ENCODE measurements at regions not wholly inside any gene's neighbourhood (a gene's known extent, or its start where the extent isn't known, plus 50 kb on each side); places are given as distances from the start of the nearest gene placed in this dataset.

DNA sequence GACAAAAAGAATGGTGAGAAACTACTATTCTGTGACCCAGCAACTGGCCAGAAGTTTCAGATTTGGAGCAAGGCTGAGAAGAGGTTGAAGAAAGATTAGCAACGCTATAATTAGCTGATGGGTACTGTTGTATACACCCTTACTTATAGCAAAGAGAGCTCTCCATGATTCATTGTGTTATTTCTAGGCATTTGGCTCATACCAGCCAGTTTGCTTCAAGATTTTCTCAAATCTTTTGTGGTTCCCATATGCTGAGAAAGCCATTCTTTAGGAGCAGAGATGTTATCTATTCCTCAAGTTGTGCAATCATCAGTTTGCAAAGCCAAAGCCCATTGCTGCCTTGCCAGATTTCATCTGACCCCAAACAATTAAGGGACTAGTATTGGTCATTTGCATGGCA, 179.4 kb downstream of the ETS1 start:
- DNase-seq, result no peak

DNA sequence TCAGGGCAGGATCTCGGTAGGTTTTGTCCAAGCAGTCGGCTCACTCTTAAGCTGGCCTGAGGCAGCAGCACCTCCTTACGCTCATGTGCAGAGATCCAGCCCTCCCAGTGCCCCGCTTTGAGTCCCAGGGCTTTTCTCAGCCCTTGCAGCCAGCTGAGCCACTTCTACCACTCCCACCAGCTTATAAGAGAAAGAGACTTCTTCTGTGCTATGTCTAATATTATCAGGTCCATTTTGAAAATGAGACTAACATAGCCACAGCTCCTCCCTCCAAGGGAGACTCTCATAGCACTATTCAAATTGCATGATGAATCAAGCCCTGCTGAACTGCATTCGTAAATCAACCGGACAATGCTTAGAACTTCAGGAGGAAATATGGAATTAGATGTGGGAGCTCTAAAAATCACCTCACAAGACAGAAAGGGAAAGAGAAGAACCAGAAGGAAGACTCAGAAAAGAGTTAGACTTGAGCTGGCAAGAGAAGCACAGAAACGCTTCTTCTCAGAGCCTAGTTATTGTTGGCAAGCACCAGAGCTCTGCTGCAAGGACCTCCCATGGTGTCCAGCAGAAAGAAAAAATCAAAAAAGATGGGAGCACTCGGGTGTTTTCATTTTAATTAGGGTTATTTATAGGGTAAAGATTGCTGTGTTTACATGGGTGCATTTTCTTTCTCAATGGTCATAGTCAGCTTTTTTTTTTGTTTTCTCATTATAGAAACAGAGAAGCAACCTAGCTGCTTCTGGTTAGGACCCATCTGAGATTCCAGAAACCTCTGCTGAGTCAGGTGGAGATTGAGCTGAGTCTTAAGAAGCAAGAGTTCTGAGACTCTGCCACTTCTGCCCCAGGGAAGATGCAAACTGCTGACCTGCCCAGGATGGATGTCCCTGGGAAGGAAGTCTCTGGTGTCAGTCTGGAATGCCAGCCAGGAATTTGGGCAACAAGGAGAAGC, 181.4 kb downstream of the ETS1 start:
- no peak for DNase-seq

DNA sequence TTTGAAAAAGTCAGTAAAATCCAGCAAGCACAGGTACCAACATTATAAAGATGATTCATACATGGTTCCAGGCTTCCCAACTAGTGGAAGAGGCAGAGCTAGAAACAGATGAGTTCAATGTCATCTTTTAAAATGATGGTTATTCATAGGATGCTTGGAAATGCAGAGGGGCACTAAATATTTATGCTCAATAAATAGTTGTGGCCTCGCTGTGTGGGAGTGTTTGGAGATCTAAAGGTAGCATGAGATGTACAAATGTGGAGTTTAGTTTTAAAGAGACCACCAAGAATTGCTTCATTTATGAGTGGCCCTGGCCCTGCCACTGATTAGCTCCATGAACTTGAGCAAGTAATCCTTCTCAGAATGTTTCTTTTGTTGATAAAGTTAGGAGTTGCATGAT, 182.2 kb downstream of the ETS1 start:
- no peak for DNase-seq

DNA sequence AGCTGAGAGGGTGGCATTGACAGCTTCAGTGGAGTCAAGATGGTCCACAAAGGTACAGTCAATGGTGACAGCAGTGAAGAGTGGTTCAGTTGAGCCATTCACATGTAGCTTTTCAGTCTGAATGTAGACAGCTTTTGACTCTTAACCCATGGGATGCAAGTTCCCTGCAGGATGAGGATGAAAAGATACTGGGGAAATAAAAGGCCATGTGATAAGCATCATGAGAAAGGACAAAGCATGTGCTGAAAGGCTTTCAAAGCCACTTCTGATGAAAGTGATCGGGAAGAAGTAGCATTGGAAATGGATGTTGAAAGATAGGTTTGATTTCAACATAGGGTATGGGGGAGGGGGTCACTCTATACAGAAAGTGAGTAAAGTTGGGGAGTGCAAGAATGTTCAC, 182.9 kb downstream of the ETS1 start:
- DNase-seq, result no peak

DNA sequence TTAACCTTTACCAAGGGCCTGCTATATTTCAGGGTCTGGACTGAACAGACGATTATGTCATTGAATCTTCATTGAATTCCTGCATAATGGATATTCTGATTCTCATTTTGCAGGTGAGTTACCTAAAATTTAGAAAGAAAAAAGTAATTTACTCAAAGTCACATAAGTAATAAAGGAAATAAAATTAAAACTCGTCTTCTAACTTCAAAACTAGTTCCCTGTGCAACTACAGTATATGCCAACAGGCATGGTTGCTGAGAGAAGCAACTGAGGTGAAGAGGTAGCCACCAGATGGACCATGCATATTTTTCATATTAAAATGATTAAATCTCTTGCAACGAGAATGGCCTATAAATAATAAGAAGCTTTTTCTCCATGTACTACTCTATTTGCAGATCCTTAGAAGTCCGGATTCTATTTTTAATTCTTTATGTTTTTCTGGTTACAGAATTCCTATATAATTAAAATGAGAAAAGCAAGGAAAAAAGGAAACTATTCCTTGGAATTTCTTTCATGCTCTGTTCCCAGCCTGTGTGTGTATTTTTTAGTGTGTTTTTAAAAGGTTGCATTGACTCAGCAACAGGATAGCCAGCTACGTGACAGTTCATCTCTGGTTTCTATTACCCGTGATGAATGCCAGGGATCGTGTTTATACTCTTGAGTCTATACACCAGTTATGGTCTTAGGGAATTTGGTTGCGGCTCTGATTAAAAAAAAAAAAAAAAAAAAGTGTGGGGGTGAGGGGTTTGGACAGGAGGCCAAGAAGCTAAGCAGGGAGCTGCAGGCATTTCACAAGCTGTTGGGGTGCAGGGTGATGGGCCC, 186.8 kb downstream of the ETS1 start:
- DNase-seq, result no peak

DNA sequence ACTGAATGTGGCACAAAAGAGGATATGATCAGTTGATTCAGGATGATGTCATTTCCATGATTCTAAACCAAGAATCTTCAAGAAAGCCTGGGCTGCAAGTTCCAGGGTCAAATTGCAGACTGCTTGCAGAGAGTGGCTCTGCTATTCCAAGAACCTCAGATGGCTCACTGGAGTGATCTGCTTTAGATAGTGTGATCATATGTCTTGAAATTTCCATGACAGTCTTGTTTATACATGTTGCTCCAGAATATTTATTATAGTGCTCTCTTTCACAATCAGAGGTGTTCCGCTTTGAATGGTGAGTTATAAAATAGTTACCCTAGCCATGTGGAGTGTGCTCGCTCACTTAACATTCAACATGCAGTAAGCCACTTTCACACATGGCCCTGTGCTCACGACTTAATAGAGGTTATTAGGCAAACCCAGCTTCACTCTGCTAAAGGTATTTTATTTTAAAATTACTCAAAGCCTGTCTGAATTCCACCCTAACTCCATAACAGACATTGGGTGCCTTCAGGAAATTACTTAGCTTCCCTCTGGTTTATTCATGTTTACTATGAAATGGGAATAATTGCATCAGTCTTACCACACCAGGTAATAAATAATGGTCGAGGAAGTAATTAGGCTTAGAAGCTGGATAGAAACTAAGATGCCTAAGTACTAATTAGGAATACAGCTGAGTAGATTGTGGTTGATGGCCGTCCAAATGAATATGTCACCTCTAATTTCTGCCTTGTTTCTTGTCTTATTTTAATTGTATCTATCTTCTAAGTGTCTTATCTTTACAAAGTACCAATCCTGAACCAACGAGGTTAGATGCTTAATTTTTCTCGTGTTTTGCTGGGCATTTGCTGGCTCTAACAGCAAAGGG, 187.9 kb downstream of the ETS1 start:
- DNase-seq, result no peak

DNA sequence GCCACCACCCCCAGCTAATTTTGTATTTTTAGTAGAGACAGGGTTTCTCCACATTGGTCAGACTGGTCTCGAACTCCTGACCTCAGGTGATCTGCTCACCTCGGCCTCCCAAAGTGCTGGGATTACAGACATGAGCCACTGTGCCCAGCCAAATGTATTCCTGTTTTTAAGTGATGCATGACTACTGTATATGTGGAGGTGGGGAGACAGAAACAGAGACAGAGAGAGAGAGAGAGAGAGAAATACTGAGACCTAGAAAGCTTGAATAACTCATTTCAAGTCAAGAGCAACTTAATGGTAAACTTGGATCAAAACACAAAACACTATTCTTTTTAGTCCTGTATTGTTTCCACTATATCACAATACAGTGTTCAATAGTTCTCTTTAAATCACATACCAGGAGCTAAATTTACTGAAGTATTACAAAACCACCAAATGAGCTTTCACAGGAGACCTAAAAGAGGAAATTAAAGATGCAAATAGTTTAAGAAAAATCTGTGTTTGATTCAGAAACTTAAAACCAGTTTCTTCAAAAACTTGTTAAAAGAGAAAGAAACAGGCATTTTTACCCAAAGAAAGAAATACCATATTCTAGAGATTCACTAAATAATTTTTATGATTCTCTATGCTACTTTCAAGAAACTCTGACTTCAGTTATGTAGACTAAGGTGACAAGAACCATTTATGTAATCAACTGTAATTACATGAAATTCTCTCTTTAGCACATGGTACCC, 188.7 kb downstream of the ETS1 start:
- no peak for DNase-seq

DNA sequence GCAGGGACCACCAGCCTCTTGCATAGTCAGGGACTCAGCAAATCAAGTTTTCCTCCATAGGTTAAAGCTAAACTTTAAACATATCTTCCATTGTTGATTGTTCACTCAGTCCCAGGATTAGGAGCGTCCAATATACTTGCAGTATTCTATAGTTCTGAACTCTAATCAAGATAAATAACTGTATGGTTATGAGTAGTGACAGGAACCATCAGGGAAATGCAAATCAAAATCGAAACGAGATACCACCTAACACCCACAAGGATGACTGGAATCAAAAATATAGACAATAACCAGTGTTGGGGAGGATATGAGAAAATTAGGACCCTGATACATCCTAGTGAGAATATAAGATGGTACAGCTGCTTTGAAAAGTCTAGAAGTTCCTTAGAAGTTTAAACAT, 190.0 kb downstream of the ETS1 start:
- DNase-seq, result no peak

DNA sequence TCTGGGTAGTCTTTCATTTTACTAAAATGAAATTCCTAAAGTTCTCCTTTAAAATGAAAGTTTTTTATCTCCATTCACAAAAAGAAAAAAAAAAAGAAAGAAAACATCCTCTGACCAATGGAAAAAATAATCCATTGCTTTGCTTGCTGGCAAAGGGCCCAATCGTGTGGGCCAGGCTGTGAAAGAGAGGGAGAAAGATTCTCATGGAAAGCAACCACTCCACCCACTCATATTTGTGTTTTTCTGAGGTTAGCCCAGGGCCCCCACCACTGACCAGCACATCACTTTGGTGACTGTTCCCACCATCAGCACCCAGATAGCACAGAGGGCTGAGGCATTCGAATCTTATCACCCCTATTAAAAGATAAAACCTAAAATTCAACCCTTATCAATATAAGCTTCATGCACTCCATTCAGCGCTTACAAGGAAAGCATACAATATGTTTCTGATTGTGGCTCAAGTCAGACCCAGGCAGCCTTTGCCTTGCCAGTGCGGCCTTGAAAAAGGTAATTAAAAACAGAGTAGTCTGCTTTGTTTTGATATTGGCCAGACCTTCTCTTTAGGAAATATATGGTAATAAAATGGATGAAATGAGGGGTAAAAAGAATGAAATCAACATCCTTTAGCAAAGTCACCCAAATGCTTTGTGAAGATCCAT, 192.8 kb downstream of the ETS1 start:
- no peak for DNase-seq

DNA sequence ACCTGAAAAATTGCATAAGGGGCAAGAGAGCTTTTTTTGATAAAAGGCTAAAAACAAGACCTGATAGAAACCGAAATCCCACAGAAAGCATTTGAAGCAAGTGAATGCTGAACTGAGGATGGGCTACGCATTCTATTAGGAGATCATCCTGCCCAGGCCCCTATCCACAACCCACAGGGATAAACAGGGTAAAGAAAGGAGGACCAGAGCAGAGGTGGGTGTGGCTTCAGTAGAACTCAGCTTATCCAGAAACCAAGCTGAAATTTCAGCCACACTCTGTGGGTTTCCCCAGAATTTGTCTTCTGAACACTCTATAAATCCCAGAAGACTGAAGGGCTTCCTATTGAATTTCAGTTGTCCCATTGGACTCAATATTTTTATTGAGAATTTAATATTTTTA, 195.1 kb downstream of the ETS1 start:
- DNase-seq, result no peak

DNA sequence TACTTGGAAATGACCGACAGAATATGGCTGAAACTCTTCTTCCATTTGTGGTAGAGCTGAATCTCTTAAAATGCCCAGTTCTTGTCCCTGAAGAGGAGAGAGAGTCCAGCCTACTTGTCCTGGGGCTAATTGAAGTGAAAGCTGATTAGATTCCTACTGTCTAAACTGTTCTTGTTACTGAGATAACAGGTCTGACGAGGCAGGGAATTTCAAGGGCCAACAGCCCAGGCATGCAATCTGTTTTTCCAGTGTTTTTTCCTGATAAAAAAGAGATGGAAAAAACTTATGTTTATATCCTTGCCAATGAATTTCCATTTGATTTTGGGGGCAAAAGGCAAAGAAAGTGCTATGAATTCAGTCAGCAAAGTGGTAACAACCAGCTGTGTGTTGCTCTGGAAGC, 195.5 kb downstream of the ETS1 start:
- DNase-seq, result no peak

DNA sequence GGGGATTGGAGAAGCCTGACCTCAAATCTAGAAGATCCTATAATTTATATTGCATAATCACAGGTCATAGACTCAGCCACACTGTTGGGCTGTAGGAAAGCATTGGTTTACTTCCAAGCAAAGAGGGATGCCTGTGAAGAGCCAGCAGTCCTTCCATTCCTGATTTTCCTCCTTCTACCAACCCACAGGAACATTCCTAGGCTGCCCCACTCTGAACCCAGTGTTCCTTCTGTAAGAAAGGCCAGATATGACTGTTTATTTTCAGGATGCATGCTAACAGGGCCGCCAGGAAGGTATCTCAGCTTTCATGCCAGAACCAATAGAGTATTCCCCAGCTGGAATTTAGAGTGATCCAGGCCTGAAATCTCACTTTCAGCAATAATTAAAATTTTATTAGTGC, 197.1 kb downstream of the ETS1 start:
- DNase-seq, result no peak

DNA sequence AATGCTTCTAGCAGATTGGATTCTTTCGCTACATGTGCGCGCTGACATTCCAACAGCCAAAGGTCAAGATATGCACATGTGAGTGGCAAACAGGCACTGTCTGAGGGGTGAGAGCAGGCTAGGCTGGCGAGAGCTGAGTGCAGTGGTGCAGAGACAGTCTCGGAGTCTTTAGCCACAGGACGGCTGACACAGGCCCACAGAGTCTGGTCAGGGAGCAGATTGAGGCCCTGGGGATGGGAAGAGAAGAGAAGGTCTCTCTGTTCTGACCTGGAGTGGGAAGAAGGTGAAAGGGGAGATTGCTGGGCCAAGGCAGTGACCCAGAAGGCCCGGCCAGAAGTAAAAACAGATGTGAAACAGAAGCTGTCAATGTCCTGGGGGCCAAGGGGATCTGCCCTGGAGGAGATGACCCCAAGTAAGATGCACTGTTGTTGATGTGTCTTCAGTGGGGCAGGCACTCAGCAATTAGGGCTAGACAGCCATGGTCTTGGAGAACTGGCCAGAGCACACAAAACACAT, 197.8 kb downstream of the ETS1 start:
- no peak for DNase-seq

DNA sequence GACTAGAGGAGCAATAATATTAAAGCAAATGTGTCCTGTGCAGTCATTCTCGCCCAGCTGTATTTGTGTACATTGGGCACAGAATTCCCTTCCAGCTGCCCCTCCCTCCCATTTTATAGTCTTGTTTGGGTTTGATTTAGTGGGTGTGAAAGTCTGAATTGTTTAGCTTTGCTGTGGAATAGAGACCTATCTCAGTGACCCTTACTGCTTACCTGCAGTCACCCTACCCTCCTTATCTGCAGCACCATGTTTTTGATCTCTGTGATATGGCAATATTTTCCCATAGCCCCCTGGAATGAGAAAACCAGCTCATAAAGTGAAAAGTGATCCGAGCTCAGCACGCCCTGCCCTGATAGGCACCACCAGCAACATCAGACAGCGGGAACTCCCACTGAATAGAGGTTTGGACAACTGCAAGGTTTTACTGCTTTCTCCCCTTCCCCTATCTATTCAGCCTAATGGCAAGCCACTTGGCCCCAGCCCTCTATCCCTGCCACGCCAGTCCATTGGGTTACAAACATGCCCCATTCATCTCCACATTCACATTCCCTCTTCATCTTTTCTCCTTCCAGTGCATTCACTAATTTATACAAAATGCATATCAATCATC, 199.0 kb downstream of the ETS1 start:
- no peak for DNase-seq

DNA sequence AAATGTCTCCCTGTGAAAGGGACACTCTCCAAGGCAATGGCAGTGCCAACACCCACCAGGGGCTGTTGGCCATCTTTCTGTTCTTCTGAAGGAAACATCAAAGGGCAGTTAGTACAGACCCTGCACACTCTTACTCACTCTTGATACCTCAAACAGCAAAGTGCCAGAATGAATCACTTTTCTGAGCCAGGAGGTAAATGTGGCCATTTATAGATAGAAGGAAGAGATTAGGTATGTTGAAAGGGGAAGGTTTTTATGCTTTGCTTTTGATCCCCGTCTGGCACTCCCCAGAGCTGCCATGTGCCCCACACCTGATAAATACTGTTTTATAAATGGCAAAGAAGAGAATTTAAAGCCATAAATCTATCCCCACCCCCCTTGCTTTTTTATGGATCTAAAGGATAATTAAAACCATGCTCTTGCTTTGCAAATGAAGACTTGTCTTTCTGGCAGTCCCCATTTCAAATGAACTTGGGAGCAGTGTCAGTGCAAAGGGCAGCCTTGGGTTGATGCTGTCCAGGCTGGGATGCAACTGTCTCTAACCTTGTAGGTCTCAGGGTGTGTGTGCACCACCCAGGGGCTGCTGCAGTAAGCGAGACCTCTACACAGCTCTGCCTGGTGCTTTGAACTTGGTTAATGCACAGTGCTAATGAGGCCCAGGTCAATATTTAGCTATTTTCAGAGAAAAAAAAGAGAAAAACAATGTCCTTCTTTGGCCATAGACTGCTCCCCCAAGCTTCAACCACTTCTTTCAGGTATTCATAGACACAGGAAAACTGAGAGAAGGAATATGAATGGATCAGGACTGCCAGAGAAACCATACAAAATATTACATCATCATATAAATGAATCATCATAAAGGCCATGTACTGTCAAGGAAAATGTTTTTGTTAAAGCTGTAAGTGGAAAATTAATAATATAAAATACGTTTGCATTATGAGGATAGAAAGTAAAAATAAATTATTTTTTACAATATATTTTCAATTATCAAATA, 207.5 kb downstream of the ETS1 start:
- DNase-seq, result no peak

DNA sequence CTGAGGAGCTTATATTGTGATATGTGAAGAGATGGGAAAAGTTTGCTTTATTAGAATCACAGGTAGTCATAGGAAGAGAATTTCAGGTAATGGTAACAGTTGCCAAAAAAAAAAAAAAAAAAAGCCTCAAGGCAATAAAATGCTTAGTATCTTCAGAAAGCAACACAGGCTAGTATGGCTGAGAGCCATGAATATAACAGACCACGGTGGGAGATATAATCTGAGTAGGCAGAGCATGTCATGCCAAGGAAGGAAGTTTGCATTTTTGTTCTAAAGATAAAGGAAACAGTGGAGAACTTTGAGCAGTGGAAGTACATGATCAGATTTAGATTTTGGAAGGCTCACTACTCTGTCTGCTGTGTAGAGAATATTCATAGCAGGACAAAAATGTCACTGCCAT, 211.4 kb downstream of the ETS1 start:
- DNase-seq, result no peak

DNA sequence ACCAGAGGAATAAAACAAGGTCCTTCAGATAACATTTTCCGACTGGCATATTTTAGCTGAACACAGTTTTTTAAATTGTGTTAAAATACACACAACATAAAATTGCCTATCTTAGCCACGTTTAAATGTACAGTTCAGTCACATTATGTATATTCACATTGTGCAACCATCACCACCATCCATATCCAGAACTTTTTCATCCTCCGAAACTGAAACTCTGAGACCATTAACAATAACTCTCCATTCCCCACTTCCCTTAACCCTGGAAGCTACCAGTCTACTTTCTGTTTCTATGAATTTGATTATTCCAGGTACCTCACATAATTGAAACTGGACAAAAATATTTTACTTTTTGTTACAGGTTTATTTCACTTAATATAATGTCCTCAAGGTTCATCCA, 213.3 kb downstream of the ETS1 start:
- no peak for DNase-seq

DNA sequence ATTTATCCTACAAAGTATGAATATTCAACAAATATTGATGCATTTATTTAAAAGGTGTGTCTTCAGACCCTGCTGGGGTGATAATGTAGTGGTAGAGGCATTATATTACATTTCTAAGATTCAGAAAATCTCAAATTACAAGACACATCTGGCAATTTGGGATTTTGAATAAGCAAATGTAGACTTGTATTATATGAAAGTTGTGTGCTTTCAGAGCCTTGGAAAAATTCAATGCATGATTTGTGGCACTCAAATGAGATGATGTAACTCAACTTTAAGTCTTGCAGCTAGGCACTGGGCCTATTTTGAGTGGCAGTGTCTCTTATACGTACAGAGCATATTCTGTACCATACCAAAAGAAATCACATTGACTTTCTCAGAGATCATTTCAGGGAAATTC, 214.4 kb downstream of the ETS1 start:
- no peak for DNase-seq

DNA sequence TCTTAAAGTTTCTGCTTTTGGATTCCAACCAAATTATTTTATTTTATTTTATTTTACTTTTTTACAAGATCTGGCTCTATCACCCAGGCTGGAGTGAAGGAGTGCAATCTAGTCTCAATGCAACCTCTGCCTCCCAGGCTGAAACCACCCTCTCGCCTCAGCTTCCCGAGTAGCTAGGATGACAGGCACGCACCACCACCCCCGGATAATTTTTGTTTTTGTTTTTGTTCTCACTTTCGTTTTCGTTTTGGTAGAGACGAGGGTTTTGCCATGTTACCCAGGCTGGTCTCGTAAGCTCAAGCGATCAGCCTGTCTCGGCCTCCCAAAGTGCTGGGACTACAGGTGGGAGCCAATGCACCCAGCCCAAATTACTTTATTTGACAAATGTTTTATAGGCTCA, 219.8 kb downstream of the ETS1 start:
- DNase-seq, result peak in 1 of 2 donors; percentile 19

DNA sequence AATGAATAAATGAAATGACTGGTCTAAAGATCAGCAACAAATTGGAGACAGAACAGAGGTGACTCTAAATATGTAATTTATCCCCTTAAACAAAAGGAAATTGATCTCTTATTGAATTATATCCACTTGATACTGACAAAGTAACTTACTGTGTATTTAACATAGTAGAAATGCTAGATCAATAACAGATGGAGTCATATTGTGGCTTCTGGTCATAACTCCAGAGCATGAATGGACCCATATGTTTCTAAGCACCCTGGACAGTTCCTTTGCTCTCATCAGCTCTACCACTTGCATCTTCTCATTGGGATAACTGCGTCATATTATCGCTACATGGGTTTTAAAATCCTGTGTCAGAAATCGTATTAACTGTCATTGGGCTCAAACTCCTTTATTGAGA, 222.3 kb downstream of the ETS1 start:
- DNase-seq, result no peak
